AG20443 (cell line): ENCODE measurements at regions not wholly inside any gene's neighbourhood (a gene's known extent, or its start where the extent isn't known, plus 50 kb on each side); places are given as distances from the start of the nearest gene placed in this dataset.
"Not testable (repeated sequence)": the region's sequence is repeated elsewhere in the genome, so short reads cannot be mapped to it uniquely, and the experiment has no call there.

Source experiments
- DNase-seq: peaks from one replicate; pipeline ENCODE4 v3.0.0; 2012; ENCODE audit warnings: low spot score, mixed read lengths

DNA sequence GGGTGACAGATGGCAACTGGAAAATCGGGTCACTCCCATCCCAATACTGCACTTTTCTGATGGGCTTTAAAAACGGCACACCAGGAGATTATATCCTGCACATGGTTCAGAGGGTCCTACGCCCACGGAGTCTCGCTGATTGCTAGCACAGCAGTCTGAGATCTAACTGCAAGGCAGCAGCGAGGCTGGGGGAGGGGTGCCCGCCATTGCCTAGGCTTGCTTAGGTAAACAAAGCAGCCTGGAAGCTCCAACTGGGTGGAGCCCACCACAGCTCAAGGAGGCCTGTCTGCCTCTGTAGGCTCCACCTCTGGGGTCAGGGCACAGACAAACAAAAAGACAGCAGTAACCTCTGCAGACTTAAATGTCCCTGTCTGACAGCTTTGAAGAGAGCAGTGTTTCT lies 158.7 kb upstream of the MOCS2 start:
- not testable (repeated sequence) for DNase-seq

DNA sequence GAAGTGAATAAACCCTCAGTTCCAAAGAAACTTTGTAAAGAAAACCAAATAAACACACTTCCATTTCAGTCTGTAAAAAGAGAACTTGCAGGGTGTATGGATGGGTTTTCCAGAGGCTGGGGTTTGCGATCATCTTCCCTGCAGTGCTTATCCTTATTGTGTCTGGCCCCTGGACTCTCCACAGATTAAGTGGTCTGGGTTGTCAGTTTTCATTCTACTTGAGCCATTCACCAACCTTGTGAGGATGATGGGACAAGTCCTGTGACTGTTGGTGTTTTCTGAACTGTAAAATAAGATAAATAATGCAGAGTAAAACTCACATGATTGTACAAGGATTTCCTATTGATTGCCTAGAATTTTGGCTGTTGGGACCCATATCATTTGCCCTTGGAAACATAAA lies 166.1 kb upstream of the MOCS2 start:
- DNase-seq, result no peak

DNA sequence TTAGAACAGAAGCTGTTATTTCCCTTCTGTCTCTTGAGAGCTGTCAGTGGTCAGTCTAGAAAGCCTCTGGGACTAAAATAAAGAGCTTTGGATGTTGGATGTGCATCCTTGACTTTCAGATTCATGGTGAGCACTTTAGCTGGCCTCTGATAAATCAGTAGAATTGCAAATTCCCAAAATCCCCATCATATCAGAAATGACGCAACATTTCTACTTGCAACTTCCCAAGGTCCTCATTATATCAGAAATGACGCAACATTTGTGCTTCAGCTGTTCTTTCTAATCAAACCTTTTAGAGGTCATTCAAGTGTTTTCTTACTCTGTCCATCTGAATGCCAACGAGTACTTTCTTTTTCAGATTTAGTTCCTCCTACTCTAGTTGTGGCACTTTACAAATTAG lies 167.3 kb upstream of the MOCS2 start:
- no peak for DNase-seq

DNA sequence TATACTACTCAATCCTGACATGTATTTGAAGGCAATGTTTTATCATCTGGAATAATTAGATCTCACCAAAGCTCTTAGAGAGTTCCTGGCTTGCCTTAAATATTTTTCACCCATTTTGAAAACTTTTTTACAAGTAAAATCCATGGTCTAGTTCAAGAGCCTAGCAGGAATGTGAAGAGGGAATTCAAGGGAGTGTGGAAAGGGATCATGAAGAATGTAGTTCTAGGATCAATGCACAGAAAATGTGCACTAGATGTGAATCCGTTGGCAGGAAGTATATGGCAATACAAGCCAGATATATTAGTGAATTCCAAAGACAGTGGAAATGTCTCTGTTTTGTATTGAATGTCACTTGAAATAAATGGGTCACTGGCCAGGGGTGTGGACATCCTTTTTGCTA lies 167.9 kb upstream of the MOCS2 start:
- no peak for DNase-seq

DNA sequence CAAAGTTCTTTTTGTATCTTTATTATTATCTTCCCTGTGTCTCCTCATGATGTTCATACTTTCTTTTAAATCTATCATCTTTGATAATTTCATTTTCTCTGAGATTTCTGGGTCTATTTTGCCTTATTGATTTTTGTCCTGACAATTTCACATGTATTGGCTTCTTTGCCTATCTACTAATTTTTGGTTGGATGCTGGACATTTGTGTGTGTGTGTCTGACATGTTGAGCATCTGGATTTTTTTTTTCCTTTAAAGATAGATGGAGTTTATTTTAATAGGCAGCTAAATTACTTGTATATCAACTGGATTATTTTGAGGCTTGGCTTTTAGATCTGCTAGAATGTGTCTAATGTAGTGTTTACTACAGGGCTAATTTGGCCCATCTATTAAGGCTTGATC lies 178.0 kb upstream of the MOCS2 start:
- no peak for DNase-seq

DNA sequence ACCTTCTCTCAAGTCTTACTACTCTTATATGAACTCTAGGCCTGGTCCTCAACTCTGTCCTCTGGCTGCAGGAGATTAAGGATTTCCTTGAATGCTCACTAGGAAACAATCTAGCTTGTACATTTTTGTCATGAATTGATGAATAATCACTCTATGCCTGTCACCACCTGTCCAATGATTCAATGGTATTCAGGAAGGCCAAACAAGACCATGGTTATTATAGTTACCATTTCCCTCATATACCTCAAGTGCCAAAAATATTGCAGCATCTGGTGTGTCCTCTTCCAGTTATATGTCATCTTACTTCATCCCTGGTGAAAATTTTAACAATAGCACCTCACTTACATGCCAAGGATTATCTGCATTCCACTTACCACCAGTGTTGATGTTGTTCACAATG lies 179.0 kb upstream of the MOCS2 start:
- DNase-seq, result no peak

DNA sequence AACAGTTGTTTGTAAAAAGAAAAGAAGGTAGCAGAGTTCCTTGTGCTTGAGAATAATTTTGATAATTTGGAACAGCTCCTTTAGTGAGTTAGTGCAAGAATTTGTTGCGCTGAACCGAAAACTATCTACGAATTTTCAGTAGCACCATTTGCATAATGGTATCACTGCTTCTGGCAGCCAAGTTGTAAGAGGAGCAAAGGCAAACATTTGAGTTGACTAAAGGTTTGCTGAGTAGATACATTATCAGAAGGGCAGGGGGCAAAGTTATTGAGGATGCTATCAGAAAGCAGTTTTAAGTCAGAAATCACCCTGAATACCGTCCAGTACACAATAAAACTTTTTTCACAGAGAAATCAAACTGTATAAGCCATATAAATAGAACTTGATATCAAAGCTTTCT lies 181.5 kb upstream of the MOCS2 start:
- DNase-seq, result no peak

DNA sequence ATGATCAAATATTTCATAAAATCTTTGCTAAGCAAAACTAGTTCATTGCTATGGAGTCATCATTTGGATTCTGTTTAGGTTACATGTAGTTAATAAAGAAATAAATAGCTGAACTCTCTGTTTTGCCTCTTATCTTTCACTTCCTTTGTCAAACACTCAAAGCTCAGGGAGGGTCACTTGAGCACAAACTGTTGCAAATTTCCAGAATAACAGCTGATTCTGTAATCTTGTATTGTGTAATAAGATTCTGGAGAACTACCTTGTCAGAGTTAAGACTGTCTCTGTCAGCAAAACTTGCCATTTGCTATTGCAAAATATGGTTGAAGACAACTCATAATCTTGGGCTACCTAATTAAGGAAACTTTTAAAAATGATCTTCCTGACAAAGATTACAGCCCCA lies 182.0 kb upstream of the MOCS2 start:
- DNase-seq, result no peak

DNA sequence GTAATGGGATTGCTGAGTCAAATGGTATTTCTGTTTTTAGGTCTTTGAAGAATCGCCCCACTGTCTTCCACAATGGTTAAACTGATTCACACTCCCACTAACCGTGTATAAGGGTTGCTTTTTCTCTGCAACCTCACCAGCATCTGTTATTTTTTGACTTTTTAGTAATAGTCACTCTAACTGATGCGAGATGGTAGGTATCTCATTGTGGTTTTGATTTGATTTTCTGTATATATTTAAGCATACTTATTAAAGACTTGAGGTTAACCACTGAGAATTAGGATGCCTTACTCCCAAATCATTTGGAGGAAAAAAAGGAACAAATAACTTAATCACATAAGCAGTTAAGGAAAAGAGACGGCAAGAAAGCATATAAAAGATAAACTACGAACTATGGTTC lies 181.6 kb upstream of the FST start:
- DNase-seq, result no peak

DNA sequence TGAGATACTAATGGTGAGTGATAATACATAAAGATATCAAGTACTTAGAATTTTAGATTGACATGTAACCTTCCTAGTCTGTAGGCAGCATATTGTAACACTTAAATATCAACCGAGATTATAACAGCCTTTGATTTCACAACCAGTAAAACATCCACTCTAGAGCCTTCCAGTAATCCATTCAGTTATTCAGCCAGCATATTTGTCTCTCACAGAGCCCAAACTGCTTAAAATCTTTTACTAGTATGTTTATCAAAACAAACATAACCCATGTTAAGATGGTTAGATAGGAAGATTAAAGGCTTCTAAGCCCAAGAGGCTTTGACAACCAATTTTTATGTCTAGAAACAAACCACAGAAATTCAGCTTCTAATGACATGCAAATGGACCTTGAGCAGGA lies 177.9 kb upstream of the FST start:
- peak; percentile 20 for DNase-seq

DNA sequence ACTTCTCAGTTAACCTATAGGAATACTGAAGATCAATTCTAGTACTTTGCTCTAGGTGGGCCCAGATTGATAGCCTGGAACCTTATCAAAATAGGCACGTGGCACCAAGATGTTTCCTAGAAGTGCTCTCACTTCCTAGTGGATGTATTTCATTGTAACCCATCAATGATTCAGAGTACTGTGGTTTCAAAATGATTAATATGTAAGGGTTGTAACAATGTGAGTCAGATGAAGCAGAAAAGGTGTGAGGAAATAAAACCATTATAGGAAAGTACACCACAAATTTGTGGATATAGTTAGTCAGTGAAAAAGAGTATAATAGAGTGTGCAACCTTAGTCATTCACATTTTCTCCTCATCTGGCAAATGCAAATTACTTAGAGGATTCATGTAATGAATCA lies 177.3 kb upstream of the FST start:
- peak; percentile 56 for DNase-seq

DNA sequence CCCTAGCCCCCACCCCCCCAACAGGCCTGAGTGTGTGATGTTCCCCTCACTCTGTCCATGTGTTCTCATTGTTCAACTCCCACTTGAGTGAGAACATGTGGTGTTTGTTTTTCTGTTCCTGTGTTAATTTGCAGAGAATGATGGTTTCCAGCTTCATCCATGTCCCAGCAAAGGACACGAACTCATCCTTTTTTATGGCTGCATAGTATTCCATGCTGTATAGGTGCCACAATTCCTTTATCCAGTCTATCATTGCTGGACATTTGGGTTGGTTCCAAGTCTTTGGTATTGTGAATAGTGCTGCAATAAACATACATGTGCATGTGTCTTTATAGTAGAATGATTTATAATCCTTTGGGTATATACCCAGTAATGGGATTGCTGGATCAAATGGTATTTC lies 175.1 kb upstream of the FST start:
- DNase-seq, result not testable (repeated sequence)

DNA sequence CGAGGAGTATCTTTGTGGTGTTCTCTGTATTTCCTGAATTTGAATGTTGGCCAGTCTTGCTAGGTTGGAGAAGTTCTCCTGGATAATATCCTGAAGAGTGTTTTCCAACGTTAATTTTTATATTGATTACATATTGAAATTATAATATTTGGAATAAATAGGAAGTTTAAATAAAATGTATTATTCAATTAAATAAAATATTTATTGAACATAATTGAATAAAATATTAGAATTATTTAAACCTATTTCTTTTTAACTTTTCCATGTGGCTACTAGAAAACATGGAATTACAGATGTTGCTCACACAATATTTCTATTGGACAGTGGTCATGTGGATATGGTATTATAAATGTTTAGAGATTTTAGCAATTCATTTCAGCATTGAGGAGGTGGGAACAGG lies 170.8 kb upstream of the FST start:
- no peak for DNase-seq

DNA sequence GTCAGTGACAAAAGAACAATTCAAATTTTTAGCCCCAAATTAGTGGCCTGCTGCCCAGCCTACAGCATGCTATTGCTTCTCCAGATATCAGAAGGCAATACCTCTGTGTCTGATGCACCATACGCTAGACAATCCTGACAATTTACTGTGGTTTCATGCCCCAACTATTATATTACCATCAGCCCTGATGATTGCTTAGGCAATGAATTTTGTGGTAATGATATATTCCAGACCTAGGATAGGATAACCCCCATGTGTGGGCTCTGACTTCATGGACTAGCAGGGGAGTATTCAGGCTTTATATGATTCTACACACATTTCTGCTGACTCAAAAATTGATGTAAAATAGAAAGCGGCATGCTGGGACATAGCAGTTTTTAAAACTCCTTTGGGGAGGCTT lies 168.7 kb upstream of the FST start:
- DNase-seq, result no peak

DNA sequence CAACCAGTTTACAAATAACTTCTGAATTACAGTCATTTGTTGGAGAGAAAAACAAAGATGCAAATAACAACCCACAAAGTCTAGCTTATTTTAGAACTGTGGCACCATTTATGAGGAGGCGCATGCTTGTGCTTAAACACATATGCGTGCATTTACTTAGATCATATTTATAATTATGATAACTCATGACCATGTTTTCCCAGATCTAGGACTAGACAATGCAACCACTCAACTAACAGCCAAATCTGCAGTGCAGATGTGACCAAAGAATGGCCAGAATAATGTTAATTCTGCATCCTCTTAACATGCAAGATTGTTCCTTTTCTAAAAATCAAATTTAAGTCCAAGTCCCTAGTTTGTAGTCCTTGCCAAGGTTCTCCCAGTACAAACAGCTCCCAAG lies 167.3 kb upstream of the FST start:
- DNase-seq, result no peak

DNA sequence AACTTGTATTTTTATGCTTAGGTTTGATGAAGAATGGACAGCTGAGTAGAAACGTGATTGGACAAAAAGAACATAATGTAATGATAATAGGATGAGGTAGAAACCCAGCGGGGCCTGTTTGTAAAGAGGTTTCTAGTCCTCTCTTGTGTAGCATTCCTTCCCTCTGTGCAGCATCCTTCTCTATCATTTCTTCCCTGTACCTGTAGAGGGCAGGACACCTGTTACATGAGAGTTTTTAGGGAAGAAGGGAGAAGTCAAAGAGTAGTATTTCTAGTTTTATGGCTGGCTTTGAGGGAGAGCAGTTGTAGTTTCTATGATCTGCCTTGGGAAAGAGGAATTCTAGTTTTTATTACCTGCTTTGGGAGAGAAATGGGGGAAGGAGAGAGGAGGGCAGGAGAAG lies 162.1 kb upstream of the FST start:
- DNase-seq, result no peak

DNA sequence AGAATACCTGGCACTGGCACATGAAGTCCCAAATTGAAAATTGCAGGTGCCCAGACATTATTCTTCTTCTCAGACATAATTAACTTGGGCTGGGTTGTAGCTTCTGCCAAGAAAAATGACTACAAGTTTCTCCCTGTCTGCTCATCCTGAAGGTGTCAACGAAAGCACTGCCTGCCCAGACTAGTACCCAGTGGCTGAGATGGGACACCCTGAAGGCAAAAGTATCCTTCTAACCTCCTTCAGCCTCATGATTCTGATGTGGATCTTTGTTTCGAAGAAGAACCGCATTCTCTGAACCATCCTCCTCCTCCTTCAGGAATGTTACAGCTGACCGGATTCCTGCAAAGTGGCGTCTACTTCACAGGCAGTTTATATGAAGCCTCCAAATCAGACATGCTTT lies 161.1 kb upstream of the FST start:
- DNase-seq, result no peak

DNA sequence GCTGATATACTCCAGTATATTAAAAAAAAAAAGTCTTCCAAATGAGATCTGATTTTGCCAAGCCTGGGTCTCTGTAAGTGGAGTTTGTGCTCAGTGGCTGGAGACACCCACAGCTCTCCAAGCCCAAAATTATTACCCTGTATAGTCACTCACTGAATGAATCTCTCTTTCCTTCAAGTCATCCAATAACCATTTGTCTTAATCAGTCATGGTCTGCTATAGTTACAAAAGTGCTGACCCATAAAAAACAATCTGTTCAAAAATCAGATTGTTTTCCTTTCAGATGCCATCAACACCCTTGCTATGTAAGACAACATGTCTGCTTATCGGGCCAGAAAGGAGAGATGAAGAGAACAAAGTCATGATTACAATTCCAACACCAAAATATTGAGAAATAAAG lies 159.4 kb upstream of the FST start:
- DNase-seq, result no peak

DNA sequence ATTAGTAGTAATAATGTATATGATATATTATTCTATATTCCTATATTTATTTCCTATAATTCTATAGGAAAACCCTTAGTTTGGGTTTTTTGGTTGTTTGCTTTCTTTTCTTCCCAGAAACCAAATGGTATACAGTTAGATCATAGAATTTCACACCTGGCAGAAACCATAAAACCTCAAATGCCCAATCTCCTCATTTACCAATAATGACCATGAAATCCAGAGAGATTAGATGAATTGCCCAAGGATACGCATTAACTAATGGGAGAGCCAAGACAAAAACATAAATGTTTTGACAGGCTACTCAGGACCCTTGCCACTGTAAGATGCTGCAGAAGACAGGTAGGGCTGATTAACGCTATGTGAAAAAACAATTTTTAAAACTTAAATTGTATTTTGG lies 158.7 kb upstream of the FST start:
- DNase-seq, result no peak

DNA sequence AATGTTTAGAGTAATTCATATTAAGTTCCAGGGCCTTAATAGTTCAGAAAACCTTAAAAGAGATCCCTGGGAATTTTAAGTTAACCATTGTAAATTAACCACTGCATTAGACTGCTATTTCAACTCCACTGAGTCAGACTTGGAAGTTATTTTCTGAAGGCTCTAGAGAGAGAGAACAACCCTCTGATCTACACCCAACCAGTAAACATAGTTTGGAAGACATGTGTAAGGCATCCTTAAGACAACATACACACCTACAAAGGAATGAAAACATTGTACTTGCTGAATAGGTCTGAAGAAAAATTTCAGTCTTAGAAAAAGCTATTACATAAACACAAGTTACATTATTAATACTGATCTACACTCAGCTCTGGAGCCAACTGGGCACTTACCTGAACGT lies 158.2 kb upstream of the FST start:
- DNase-seq, result no peak

DNA sequence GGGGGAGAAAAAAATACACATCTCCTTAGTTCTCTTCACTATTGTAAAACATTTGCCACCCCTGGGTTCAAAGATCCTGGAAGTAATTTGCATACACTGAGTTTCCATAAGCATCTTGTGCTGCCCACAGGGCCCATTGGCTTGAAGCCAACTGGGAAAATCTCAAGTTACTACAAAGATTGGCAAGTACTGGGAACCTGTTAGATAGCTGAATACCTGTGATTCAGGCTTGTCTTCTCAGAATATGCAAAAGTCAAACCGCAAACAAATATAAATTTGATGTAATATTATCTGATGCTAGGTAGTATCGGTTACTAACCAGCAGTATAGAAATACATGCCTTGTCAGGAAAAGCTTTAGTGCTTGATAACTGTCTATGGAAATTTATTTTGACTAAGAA lies 156.9 kb upstream of the FST start:
- no peak for DNase-seq

DNA sequence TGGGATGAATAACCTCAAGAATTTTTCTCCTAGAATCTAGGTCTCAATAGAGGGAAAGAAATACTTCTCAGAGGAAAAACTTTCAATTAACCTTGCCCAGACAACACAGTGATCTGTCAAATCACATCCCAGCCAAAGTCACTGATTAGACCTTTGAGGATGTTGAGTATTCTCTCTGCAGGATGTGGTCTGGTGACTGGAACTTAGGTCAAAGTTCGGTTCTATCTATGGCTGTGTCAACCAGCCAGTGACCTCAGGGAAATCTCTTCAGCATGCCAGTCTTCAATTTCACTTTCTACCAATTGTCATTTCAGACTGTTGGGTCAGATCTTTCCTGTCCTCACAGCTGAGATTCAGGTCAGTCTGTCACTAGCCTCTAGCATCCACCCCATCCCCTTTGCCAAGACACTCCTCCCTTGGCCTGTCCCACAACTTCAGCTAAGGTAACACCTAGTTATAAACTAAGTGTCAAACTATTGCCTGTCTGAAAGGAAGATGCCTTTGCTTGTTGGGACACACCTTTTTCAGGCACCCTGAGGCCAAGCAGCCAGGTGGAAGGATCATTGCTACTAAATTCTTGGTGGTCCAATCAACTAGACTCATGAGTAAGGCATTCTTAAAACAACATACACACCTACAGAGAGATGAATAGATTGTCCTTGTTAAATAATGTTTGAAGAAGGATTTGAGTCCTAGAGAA lies 156.3 kb upstream of the FST start:
- DNase-seq, result no peak

DNA sequence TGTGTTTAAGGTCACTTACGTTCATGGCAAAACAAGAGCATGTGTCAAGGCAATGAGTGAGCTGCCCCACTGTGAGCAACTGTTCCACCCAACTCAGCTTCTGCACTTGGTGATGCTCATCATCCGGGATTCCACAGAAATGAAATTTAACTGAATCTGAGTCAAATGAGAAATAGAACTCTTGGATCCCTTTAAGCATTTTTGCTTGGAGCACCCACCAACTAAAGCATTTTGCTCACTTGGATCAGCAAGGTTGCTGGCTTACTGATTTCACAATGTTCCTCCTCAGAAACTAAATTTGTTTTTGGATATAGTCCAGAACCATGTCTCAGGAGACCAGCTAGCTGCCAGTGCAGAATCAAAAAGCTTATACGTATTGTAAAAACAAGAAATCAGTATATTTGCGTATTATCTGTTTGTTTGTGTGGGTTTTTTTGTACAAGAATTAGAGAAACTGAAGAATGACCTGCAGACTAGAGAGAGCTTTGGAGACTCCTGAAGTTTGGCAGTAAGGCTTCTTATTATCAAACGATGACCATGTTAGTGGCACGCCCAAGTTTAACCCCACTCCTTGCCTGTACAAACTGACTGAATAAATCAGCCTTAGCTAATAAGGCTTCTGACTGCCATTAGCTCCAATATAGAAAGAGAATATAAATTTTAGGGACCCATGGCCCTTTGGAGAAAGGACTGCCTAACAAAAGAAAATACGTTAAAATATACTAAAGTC lies 153.8 kb upstream of the FST start:
- DNase-seq, result no peak

DNA sequence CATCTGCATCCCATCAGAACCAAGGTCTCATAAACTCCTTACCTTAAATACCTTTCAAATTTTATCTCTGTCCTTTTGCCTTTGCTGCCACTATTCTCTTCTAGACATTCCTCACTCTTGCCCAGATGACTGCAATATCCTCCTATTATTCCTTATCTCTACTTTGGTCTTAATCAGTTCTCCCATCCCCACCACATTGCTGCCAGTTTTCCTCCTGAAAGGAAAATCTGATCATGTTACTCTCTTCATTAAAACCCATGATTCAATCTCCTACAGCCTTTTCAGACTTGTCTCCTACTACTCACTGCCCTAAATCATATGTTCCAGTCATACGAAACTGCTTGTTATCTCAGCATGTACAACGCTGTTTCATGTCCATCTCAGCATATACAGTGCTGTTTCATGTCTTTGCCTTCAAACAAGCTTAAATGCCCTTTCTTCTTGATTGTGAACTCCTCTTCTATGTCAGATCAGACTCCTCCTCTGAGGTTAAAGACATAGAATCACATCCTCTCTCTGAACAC lies 152.6 kb upstream of the FST start:
- DNase-seq, result no peak
